Astrocyte of the spinal cord (primary cell): ENCODE measurements at regions not wholly inside any gene's neighbourhood (a gene's known extent, or its start where the extent isn't known, plus 50 kb on each side); places are given as distances from the start of the nearest gene placed in this dataset.
"Not testable (repeated sequence)": the region's sequence is repeated elsewhere in the genome, so short reads cannot be mapped to it uniquely, and the experiment has no call there.

Experiments used
- DNase-seq: peaks from one replicate; pipeline ENCODE4 v3.0.0; 2011; ENCODE audit warnings: low read depth, low spot score
- H3K4me3 ChIP-seq: 2 replicates; pipeline ENCODE4 v1.5.1; 2011; ENCODE audit warnings: low read depth, mild to moderate bottlenecking, low read length, moderate library complexity
- CTCF ChIP-seq: IDR thresholded peaks from 2 replicates; pipeline ENCODE4 v1.5.1; 2012; ENCODE audit warnings: low read depth, mild to moderate bottlenecking, low read length, inconsistent platforms
- in situ Hi-C: cut with HindIII; loops from 2 replicates; pipeline ENCODE4 v1.10.0; 2017; ENCODE audit warnings: low sequenced_read_pairs

- in situ Hi-C loops, result no loop called here
- no peak for TF ChIP-seq CTCF
- DNase-seq, result no peak
Measured at GRCh38 chr4:123674762-123675465, 278.3 kb downstream of the SPRY1 start.

GRCh38 chr4:123675567-123675966 lies 279.0 kb downstream of the SPRY1 start:
- no peak overlapping the region for H3K4me3 ChIP-seq
- TF ChIP-seq CTCF, result no peak
- in situ Hi-C loops, result no loop called here
- no peak for DNase-seq

More at GRCh38 chr4:123674762-123675465, 278.3 kb downstream of the SPRY1 start:
- no peak overlapping the region for H3K4me3 ChIP-seq

GRCh38 chr4:123676071-123676889 lies 279.7 kb downstream of the SPRY1 start:
- in situ Hi-C loops, result no loop called here
- no peak for TF ChIP-seq CTCF
- no peak overlapping the region for H3K4me3 ChIP-seq
- DNase-seq, result no peak

GRCh38 chr4:123676890-123677229 lies 280.3 kb downstream of the SPRY1 start:
- H3K4me3 ChIP-seq, result no peak overlapping the region
- TF ChIP-seq CTCF, result no peak
- in situ Hi-C loops, result no loop called here
- no peak for DNase-seq

GRCh38 chr4:123682931-123683330 lies 286.3 kb downstream of the SPRY1 start:
- TF ChIP-seq CTCF, result no peak
- in situ Hi-C loops, result no loop called here
- H3K4me3 ChIP-seq, result no peak overlapping the region
- no peak for DNase-seq

- in situ Hi-C loops, result not testable (repeated sequence)
Measured at GRCh38 chr4:123684937-123685336, 288.3 kb downstream of the SPRY1 start.

GRCh38 chr4:123695531-123695930 lies 298.9 kb downstream of the SPRY1 start:
- DNase-seq, in situ Hi-C loops: not testable (repeated sequence)

More at GRCh38 chr4:123684937-123685336, 288.3 kb downstream of the SPRY1 start:
- not testable (repeated sequence) for H3K4me3 ChIP-seq, DNase-seq

More at GRCh38 chr4:123695531-123695930, 298.9 kb downstream of the SPRY1 start:
- H3K4me3 ChIP-seq, result not testable (repeated sequence)
